Hematopoietic multipotent progenitor cell treated with erythropoietin and hydrocortisone succinate and interleukin-3 and kit ligand, for 8 days (in vitro differentiated cells): ENCODE measurements at regions not wholly inside any gene's neighbourhood (a gene's known extent, or its start where the extent isn't known, plus 50 kb on each side); places are given as distances from the start of the nearest gene placed in this dataset.

Source experiments
- DNase-seq: peaks from one replicate; pipeline ENCODE4 v3.0.0-alpha.2; 2015

DNA sequence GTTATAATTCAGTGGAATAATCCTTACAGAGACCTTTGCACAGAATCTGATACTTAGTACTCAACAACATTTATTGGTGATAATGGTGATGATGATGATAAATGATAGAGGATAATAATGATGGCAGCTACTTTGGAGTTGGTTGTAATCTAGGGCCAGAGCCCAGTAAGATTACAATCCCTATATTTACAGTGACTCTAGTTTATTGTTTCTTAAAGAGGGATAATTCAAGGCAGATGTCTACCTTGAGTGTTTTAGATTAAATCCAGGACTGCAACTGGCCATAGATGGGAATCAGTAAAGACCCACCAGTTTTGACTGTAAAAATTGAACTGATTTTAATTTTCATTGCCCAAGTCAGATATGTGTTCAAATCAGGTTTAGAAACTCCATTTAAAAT is 813.9 kb upstream of the CNTNAP5 start:
- no peak for DNase-seq

DNA sequence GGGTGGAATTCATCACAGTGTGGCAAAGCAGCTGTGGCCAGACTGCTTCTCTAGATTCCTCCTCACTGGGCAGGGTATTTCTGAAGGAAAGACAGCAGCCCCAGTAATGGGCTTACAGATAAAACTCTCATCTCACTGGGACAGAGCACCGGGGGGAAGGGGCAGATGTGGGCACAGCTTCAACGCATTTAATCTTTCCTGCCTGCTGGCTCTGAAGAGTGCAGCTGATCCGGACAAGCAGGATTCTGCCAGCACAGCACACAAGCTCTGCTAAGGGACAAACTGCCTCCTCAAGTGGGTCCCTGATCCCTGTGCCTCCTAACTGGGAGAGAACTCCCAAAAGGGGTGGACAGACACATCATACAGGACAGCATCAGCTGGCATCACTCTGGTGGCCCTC is 779.9 kb upstream of the CNTNAP5 start:
- no peak for DNase-seq

DNA sequence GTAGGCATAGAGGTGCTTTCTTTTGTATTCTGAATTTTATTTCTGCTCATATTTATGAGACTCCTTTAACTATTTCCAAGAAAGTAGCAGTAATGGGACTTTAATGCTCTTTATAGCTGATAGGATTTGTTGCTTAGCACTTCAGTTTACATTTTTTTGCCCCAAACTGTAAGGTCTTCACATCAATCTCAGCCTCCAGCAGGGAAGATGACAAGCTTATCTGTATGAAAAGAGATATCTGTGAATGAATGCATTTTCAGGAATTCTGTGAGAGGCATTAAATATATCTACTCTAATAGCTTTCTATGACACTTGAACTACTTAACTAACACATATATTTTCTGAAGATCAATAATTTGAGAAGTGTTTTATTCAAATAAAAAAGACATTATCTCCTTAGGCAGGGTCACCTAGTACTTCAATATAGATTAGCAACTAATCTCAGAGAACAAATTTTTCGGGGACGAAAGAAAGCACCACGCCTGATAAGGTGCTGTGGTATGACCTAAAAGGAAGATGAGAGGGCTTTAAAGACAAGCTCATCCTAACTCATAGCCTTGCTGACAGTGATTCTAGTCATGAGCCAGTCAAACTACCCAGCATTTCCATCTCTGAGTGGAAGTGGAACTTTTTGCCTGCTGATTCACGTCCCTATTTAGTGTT is 766.1 kb upstream of the CNTNAP5 start:
- no peak for DNase-seq

DNA sequence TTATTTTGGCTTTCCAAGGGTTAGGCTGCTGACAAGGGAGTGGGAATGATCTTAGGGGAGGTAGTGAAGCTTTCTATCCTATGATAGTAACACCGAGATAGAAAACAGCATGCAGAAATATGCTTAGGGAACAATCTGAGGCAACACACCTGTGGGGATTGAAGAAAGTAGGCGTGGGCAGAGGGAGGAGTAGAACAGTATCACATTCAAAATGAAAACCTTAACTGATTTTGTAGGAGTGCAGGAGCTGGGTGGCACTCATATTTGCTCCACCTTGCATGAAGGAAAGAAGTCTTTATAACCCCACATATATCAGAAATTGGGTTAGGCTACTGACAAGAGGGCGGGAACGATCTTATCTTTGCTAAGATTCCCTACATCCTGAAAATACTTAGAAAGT is 762.2 kb upstream of the CNTNAP5 start:
- DNase-seq: no peak

DNA sequence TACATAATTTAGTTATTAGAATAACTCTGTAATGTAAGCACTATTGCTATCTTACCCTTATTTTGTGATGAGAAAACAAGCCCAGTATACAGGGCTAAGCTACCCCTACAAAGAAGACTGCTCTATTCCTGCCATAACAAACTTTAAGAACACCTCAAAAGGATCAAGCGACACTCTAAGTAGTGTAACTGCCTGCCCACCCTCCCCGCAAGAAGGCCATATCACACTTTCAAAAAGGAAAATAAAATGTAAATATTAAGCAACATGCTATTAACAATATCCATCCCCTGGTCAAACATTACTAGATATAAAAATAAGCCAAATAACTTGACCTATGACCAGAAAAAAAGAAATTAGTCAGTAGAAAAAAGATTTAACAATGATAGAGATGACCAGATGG is 741.7 kb upstream of the CNTNAP5 start:
- no peak for DNase-seq

DNA sequence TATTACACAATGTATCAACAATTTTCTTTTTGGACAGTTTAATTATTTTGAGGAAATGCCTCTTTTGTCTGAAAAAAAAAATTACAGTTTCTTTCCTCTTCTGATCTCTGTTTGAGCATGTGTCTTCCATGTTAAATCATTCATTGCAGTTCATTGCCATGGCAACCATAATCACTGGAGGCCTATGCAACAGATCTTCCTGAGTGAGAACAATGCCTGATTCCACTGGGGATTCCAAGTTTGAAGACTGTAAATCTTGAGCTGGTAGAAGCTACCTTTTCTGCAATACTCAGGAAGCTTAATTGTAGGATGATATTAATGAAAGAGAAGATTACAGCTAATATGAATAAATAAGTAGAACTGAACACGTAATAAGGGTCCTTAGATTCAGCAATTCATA is 721.4 kb upstream of the CNTNAP5 start:
- no peak for DNase-seq
